ENCODE measurements at regions not wholly inside any gene's neighbourhood (a gene's known extent, or its start where the extent isn't known, plus 50 kb on each side); places are given as distances from the start of the nearest gene placed in this dataset.

DNA sequence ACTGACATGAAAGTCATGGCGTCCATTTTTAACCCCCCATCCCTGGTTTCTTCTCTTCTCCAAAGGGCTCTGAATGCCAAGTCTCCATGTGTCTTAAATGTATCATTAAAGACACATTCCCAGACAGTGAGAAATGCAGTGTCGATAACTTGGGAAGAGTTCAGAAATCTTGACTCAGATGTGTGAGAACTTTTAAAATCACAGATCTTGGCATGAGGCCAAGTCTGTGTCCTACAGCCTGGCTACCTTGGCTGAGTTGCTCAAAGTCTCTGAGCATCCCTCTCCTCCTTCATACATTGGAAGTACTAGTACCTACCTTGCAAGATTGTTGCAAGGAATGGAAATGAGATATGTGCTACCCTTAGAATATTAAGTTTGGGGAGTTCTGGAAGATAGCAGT, 1046.5 kb upstream of the RBFOX1 start:
- no peak for DNase-seq (ENCODE audit: low read depth in 2 of 2)

DNA sequence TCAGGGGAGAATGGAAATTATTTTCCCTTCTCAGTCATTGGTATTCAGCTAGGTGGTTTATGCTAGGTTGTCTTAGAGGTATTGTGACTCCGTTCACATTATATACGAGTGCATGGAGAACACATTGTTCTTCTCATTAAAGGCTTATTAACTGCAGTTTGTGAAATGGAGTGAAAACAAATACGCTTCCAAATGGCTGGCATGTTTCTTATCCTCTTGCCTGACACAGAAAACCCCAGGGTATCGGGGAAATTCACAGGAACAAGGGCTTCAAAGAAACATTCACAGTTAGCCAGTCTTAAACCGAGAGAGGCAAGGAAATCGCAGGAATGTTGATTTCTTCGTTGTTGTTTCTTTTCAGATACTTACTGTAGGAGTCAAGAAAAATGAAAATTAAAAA, 1047.9 kb upstream of the RBFOX1 start:
- DNase-seq (ENCODE audit: low read depth in 2 of 2): no peak

DNA sequence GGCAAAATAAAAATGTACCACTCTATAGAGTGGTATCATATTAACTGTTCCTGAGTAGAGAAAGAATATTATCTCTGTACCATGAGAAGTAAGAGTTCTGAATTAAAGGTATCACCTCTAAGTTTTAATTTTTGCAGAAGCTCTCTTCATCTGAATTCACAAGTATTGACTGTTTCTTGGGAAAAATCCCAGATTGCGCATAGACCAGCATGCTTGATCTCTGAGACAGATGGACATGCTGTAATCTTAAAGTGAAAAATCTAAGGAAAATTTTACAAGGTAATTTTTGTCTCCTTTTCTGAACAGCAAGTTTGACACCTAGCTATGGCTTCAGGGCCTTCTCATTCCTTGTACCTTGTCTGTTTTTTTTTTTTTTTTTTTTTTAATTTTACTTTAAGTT, 1050.7 kb upstream of the RBFOX1 start:
- DNase-seq (ENCODE audit: low read depth in 2 of 2): no peak

DNA sequence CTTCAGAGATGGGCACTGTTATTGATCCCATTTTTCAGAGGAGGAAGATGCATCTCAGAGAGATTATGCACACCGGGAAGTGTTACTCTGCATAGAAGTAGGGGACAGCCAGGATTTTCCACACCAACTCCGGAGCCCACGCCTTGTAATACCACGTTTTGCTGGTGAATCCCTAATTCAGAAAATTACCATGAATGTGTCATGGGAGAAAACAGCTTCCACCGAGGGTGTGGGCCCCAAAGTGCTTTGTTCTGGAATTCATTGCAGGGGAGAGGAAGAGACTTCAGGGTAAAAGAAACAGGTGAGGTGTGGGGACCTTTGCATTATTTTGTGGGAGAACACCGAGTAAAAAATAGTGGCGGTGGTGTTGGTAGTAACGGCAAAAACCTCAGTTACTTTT, 1051.4 kb upstream of the RBFOX1 start:
- DNase-seq (ENCODE audit: low read depth in 2 of 2): no peak

DNA sequence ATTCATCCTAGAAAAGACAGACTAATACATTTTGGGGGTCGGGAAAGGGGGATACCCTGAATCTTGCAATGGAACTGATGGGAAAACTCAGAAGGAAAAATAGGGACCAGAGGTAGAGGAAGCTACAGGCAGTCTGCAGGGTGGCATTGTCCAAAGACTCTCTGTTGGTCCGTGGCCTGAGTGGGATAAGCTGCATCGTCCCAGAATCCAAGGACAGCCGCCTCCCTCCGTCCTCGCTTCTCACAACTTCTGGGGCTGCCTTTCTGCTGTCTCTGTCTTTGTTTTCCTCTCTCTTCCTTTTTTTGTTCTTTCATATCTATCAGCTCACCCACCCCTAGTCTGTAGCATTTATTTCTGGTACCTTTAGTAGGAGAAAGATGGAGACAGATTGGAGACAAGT, 1052.6 kb upstream of the RBFOX1 start:
- no peak for DNase-seq (ENCODE audit: low read depth in 2 of 2)

DNA sequence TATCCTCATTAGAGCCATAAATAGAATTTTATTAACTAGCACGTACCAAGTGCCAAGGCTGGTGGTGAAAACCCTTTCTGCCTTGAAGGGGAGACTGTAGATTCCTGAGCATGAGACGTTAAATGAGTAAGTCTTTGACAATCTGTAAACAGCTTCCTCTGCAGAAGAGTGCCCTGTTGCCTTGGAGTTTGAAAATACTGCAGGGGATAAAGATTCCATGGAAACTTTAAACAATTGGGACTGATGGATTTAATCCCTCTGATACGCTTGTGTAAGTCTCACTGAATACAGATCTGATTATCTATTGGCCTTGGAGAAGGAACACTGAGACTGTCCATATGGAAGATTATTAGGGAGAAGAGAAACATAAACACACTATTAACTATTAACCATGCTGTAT, 1053.4 kb upstream of the RBFOX1 start:
- DNase-seq (ENCODE audit: low read depth in 2 of 2): no peak

DNA sequence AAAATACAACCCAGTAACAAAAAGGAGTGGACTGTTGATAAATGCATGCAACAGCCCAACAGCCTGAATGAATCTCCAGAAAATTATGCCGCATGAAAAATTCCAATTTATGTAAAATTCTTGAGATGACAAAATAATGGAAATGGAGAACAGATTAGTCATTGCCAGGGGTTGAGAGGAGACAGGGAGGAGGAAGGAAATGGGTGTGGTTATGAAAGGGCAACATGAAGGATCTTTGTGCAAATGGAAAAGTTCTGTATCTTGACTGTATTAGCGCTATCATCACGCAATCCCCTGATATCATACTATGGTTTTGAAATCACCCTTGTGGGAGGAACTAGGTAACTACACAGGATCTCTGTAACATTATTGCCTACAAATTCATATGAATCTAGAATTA, 1058.3 kb upstream of the RBFOX1 start:
- DNase-seq (ENCODE audit: low read depth in 2 of 2): no peak

DNA sequence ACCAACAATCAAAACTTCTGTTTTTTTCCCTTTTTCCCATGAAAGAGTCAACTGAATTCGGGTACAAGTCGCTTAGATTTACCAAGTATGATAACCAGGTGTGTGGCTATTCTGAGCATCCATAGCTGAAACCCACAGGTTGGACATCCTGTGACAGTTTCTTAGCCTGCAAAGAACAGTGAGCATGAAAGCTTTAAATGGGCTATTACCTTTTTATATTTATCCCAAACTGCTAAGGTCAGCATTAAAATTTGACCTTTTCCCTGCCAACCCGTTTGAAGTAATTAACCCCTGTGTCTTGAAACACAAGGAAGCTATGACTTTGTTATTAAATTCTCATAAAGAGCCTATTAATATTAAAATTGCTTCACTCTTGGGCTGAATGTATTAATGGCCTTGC, 1065.0 kb upstream of the RBFOX1 start:
- DNase-seq (ENCODE audit: low read depth in 2 of 2): no peak

DNA sequence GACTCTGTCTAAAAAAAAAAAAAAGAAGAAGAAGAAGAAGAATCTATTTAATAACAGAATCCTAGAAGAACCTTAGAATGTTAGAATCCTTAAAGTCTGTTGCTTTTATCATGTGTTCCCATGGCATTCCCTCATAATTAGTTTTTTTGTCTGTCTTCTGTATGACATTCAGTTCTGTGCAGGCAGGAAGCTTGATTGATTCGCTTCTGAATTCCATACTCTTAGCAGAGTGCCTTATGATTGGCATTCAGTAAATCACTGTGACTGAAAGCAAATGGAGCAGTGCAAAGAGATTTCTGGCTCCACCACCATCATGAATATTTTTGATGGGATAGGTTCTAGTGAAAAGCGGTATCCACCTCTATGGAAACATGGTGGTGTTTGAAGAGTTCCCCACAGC, 1065.9 kb upstream of the RBFOX1 start:
- DNase-seq (ENCODE audit: low read depth in 2 of 2): no peak

DNA sequence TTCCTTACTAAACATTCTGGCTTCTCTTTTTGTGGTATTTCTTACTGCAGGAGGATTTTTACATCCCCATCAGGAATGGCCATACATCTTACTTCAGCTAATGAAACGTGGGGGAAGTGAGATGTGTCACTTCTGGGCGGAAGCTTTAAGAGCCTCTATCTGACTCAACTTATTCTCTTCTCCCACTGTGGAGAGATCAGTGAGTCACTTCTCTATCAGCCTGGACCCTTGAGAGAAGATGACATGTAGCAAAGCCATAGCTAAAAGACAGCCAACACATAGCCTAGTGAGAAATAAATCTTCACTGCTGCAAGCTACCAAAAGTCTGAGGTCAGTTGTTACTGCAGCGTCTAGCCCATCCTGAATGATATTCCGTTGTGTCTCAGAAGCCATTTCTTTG, 1066.7 kb upstream of the RBFOX1 start:
- no peak for DNase-seq (ENCODE audit: low read depth in 2 of 2)

DNA sequence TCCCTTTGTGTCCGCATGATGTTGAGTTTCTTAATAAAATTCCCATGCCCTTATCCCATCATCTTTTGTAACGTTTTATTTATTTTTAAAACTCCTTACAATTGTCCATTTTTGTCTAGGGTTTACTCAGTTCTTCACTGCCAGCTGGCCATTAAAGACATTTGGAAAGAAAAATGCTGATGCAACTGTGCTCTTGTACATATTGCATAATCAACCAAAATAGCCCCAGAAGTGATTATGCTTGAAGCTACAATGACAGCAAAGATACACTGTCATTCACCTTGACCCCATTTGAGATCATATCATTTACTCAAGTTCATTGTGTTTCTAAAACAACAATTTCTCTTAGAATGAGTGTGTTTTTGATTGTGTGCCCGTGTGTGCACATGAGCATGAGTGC, 1074.6 kb upstream of the RBFOX1 start:
- DNase-seq (ENCODE audit: low read depth in 2 of 2): no peak

DNA sequence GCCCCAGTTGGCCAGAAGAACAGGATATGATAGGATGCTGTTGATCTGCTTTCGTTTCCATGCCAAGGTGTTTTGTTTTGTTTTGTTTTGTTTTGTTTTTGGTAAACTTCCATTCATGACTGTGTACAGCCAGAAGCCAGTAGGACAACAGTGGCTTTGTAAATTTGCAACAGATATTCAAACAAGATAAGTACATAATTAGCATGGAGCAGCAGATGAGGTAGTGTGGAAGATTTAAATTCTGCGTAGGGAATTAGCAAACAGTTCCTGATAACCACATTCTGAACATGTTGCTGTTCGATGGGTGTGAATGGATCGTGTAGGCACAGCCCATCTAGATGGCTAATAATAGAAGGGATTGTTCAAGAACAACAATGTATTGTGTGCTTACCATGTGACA, 1080.1 kb upstream of the RBFOX1 start:
- no peak for DNase-seq (ENCODE audit: low read depth in 2 of 2)

DNA sequence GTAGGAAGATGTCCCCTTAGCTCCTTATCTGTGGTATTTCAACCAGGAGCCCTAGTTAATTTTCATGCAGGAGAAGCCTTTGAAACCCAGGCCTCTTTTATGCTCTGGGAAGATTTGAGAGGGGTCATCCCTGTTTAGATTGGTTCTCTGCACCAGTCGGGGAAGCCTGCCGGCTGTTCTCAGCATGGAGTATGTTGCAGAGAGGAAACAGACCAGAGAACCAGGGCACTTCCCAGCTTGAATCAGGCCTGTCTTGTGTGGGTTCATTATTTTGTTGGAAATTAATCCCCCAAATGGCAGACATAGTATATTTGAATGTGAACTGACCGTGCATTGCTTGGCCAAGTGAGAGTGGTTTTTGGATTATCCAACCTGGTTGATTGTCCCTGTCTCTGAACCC, 1082.1 kb upstream of the RBFOX1 start:
- DNase-seq (ENCODE audit: low read depth in 2 of 2): no peak

DNA sequence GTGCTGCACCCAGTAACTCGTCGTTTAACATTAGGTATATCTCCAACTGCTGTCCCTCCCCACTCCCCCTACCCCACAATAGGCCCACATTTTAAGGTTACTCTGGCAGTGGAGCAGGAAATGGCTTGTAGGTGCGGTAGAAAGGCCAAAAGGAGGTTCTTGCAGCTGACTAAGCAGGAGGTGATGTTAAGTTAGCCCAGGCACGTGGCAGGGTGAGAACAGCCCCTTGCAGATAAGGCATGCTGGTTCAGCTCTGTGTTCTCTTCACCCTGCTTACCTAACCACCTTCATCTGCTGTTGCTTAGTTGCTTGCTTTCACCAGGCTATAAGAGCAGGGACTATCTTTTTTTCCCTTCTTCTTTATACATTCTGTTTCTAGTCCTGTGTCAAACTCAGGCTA, 1082.8 kb upstream of the RBFOX1 start:
- DNase-seq (ENCODE audit: low read depth in 2 of 2): no peak

DNA sequence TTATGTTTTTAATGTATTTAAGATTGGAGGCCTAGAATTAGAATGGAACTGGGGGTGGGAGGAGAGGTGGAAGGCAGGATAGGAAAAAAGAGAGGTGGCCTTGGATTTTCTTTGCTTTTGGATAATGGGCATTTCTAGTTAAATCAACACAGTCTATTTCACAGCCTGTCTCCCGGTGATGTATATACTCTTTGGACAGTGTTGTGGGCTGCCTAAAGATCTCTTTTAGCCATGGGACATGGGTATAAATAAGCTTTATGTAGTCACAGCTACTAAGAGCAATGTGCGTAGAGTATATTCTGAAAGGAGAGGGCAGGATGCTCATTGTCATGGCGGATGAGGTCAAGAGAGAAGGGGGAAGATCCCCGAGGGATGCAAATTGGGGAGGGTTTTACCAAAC, 1084.4 kb upstream of the RBFOX1 start:
- no peak for DNase-seq (ENCODE audit: low read depth in 2 of 2)

DNA sequence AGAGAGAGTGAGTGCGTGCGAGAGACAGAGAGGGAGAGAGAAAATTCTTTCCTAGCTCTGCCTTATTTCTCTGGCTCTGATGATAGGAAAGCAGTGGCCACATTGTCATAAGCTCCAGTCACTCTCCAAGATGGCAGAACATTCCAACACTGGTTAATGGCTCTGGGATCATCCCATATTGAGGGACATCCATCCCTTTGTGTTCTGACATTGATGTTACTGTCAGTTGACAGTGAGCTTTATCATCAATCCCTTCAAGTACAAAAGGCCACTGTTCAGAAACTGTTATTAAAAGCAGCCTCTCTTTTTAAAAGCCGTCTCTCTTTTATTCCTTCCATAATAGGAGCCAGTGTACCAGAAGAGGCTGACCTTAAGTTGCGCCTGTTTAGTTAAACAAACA, 1084.9 kb upstream of the RBFOX1 start:
- no peak for DNase-seq (ENCODE audit: low read depth in 2 of 2)

DNA sequence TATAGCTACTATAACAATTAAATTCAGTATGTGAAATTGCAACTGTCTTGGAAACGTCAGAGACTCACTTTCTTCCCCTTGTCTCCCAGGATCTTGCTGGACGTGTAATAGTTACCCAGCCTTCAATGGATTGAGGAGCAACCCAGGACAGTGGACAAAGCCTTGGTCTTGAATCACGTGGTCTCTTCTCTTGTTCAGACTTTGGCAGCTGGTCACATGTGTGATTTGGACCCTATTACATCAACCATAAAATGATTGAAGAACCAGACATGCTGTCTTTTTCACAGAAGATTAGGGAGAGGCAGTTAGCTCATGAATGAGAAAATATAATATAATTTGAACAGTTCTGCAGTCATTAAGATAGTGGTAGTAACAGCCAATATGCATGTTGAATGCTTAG, 1085.5 kb upstream of the RBFOX1 start:
- no peak for DNase-seq (ENCODE audit: low read depth in 2 of 2)

DNA sequence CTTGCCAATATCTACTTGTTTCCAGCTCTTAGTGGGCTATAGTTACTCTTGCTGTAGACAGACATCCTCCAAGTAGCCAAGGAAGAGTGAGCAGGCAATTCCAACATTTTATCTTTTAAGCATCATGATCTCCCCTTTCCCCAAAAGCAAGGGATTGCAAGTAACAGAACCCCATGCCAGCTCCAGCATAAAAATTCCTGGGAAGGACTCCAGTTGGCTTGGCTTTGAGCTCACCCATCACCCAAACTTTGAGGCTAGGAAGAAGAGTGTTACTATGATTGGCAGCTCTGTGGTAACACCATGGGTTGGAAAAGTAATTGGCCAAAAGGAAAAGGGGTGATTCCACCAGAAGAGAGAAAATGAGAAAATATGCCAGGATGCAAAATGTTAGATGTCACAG, 1086.4 kb upstream of the RBFOX1 start:
- no peak for DNase-seq (ENCODE audit: low read depth in 2 of 2)

DNA sequence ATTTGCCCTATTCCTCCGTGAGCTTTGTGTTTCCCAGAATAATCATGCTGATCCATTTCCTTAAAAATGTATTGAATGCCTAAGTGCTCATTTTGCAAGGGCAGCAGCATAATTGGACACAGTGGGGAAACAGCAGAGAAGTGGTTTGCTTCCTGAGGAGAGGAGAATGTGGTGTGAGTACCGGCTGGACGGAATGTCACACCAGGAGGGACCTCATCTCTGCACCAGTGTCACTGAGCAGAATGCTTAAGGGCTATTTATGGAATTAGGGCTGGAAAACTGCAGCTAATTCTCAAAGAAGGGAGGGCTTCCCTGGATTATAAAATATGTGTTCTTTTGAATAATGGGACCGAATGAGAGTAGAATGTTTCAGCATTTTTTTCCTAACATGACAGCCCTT, 1100.6 kb upstream of the RBFOX1 start:
- DNase-seq (ENCODE audit: low read depth in 2 of 2): no peak

DNA sequence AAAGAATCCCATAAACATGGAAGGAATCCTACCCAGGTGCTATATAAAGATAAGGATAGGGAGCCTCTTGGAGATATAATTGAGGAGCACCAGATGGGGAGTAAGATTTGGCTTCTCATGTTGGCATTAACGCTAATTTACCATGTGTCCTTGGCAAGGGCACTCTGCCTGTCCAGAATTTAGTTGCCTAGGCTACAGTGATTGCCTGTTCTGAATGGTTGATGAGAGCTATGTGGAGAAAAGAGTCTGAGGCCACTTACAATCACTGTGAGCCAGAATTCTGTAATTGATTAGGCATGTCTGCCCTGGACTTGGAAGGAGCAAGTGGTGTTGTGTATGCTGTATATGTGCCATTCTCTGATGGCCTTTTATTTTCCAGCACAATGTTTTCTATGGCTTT, 1101.2 kb upstream of the RBFOX1 start:
- DNase-seq (ENCODE audit: low read depth in 2 of 2): no peak

DNA sequence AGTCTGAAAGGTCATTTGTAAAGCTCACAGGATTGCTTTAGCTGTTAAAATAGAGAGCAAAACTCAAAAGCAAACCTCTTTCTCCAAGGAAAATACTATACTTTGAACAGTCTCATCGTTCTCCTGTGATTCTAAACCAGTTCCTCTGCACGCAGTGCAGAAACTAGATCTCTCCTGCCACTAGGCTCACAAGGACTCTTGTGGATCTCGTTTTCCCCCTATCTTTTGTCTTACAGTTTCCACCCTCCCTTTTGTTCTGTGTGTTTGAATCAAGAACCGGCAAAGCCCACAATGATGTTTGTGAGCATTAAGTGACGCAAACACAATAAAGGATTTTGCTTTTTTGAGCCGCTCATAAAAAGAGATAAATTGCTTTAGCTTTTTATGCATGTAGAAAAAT, 1103.5 kb upstream of the RBFOX1 start:
- no peak for DNase-seq (ENCODE audit: low read depth in 2 of 2)

DNA sequence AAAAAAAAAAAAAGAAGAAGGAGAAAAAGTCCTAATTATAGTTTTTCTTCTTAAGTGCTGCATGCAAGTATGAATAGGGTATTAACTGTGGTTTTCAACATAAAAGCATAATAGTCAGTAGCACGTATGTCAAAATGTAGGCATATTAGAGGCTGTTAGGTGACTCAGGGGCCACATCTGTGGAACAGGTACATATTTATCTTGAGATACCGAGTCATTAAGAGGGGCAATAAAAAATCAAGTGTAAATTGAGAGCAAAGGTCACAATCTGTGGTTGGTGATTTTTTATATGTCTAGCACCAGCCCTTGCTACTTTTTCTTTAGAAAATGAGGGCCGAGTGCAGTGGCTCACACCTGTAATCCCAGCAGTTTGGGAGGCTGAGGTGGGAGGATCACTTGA, 1113.8 kb upstream of the RBFOX1 start:
- DNase-seq (ENCODE audit: low read depth in 2 of 2): no peak

DNA sequence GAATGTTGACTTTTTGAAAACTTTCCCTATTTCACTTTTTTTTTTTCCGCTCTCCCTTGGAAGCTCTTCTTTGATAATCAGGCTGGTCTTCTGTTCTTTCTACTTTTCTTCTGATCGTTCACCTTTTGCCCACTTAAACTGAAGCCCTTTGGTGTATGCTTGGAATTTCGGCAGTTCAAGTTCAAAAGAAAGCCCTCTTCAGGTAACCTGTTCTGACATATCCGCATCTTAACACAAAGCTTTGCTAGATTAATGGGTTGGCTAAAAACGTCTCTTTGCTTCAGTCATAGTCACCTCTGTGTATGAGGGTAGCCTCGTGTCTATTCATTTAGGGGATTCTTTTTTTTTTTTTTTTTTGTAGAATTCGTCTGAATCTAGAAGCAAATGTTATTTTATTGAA, 1115.8 kb upstream of the RBFOX1 start:
- no peak for DNase-seq (ENCODE audit: low read depth in 2 of 2)

DNA sequence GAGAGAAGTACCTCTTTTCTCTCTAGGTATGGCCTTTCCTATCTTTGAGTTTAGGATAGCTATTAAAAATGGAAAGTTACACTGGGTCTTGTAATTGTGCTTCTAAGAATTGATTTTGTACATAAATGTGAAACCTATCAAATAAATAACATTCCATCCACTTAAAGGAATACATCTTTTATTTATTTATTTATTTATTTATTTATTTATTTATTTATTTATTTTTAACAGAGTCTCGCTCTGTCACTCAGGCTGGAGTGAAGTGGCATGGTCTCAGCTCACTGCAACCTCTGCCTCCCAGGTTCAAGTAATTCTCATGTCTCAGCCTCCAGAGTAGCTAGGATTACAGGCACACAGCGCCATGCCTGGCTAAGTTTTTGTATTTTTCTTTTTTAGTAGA, 1114.0 kb upstream of the EEF2KMT start:
- DNase-seq (ENCODE audit: low read depth in 2 of 2): no peak

DNA sequence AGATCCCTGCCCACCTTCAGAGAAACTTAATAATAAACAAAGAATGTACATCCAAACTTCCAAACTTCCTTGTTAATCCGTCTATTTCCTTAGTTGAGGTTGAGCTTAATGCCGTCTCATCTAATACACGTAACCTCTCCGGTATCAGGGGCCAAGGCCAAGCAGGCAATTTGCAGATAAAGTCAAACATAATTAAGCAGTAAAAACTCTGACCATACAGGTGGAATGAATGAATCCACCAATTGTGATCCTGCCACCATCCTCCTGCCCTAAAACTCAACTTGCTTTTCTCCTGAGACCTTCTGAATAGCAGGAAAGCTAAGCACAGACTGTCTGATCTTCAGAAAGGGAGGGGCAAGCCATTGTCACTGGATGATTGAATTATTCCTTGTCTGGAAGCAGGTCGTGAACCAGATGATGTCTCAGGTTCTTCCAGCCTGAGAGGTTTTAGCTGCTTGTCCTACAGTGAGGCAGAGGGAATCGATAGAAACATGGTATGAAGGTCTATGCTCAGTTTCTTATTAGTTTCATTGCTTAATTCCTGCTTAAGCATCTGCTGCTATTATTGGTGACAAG, 1111.8 kb upstream of the EEF2KMT start:
- DNase-seq (ENCODE audit: low read depth in 2 of 2): no peak
